Ishikawa (cell line): ENCODE measurements at regions not wholly inside any gene's neighbourhood (a gene's known extent, or its start where the extent isn't known, plus 50 kb on each side); places are given as distances from the start of the nearest gene placed in this dataset.

Experiments used
- CEBPB ChIP-seq: IDR thresholded peaks from 2 replicates; pipeline ENCODE4 v1.6.1; 2012
- EGR1 ChIP-seq: IDR thresholded peaks from 2 replicates; pipeline ENCODE4 v1.6.1; 2012
- EP300 ChIP-seq: IDR thresholded peaks from 2 replicates; pipeline ENCODE4 v1.6.1; 2012; ENCODE audit warnings: borderline replicate concordance
- FOXM1 ChIP-seq: IDR thresholded peaks from 2 replicates; pipeline ENCODE4 v1.6.1; 2012; ENCODE audit warnings: low read depth, borderline replicate concordance
- RAD21 ChIP-seq: IDR thresholded peaks from 2 replicates; pipeline ENCODE4 v1.6.1; 2012; ENCODE audit warnings: low read depth
- REST ChIP-seq: IDR thresholded peaks from 2 replicates; pipeline ENCODE4 v1.6.1; 2012; ENCODE audit warnings: low read depth, mild to moderate bottlenecking
- TAF1 ChIP-seq: IDR thresholded peaks from 2 replicates; pipeline ENCODE4 v1.6.1; 2012; ENCODE audit warnings: low read depth, mild to moderate bottlenecking
- YY1 ChIP-seq: IDR thresholded peaks from 2 replicates; pipeline ENCODE4 v1.6.1; 2012; ENCODE audit warnings: low read depth
- ZBTB7A ChIP-seq: IDR thresholded peaks from 2 replicates; pipeline ENCODE4 v1.6.1; 2012; ENCODE audit warnings: low read depth

DNA sequence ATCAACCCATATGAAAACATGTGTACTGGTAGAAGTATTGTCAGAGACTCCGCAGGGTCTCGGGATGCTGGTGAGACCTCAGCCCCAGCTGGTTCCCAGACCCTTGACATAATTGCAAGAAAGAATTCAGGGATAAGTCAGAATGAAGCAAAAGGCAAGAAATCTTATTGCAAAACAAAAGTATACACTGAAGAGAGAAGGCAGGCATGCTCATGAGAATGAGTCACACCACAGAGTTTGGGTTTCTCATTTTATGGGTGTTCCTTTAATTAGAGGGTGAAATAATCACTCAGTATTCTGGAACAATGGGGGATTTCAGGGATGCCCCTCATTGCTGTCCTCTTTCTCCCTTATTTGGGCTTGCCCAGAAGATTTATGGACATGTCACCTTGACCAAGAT, 1423.8 kb upstream of the MIR17HG start:
- no peak for TF ChIP-seq TAF1
- no peak for TF ChIP-seq CEBPB
- no peak for TF ChIP-seq EP300
- no peak for TF ChIP-seq REST
- TF ChIP-seq ZBTB7A: no peak
- TF ChIP-seq FOXM1: no peak
- no peak for TF ChIP-seq YY1
- TF ChIP-seq EGR1: no peak
- no peak for TF ChIP-seq RAD21
